ENCODE measurements at regions not wholly inside any gene's neighbourhood (a gene's known extent, or its start where the extent isn't known, plus 50 kb on each side); places are given as distances from the start of the nearest gene placed in this dataset.

- TF ChIP-seq MAX (IDR thresholded peaks at IDR 0.05) (no peak), CTCF (IDR thresholded peaks at IDR 0.05; ENCODE audit: low read depth, low read length, missing input control) (no peak), GABPA (IDR thresholded peaks at IDR 0.05 in 1 of 2, conservative IDR thresholded peaks at IDR 0.05 in 1 of 2) (no peak)
Observed at GRCh38 chr12:75583355-75583754, 71.9 kb upstream of the KRR1 start.

Measured in liver (tissue), 3 donors.